ENCODE measurements at regions not wholly inside any gene's neighbourhood (a gene's known extent, or its start where the extent isn't known, plus 50 kb on each side); places are given as distances from the start of the nearest gene placed in this dataset.
"Not testable (repeated sequence)": the region's sequence is repeated elsewhere in the genome, so short reads cannot be mapped to it uniquely, and the experiment has no call there.

DNA sequence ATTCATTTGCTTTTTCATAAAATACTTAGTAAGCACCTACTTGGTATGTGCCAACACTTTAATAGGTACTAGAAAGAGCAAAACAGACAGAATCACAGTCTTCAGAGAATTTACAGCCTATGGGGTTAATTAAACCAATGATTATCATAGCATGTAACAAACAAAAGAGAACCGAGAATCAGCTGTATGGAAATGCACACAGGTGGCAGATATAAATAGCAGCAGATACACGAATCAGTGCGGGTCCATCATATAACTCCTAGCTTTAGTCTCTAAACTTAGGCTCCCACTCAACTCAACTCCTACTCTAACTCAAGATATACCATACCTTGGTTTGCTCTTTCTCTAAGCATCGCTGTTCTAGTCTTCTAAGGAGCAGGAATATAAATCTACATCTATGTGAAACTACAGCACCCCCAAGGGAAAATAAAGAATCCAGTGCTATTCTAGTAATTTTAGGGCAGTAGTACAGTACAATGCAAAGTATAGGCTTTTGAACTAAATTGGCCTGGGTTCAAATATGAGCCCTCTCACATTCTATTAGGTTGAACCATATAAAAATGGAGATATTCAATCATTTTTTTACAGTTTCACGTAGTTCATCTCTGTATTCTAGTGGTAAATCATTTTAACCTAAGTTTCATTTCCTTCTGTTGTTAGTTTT, 108.5 kb upstream of the NBPF9 start:
- not testable (repeated sequence) for H3K4me1 ChIP-seq (ENCODE audit: control insufficient read depth in 1 of 2, low read depth in 2 of 2); ATAC-seq (ENCODE audit: insufficient number of reproducible peaks, low FRiP score, low read depth); H3K4me3 ChIP-seq; H3K27me3 ChIP-seq (replicated peaks; ENCODE audit: insufficient read depth); H3K9me3 ChIP-seq; H3K36me3 ChIP-seq; DNase-seq (ENCODE audit: low spot score)
- peak overlapping the region in 1 of 2 donors; percentile 44 for H3K27ac ChIP-seq

DNA sequence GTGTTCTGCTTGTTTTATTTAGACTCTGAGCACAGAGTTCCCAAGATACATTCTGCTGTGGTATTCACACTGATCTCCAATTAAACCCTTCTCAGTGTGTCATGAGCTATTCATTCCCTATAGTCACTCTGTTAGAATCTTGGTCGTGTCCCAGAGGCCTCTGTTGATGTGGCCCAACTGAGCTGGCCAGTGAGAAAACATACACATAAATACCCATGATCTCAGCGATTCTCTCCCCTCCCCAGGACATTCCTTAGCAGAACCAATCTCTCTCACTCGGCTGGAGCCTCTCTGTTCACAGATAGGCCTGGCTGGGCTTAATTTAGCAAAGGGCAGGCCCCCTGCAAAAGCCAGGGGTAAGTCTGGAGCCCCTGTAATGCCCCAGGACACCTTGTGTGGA, 109.6 kb upstream of the NBPF9 start:
- not testable (repeated sequence) for H3K36me3 ChIP-seq; DNase-seq (ENCODE audit: low spot score); H3K27ac ChIP-seq; H3K9me3 ChIP-seq; H3K27me3 ChIP-seq (replicated peaks; ENCODE audit: insufficient read depth); H3K4me3 ChIP-seq; H3K4me1 ChIP-seq (ENCODE audit: control insufficient read depth in 1 of 2, low read depth in 2 of 2)
- peak; percentile 86 for ATAC-seq (ENCODE audit: insufficient number of reproducible peaks, low FRiP score, low read depth)

DNA sequence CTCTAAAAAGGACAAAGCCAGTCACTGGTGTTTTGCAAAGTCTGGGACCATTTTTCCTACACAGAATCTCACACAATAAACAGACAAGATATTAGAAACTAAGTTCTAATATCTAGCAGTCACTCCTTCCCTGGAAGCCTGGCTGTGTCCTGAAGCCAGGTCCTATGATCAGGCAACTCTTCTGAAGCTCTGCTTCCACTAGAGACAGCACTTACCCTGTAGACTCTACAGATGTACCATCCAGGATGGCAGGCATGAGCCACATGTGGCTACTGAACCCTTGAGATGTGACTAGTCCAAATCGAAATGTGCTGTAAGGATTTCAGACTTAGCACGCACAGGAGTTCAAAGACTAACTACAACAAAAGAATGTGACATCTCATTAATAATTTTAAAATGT, 110.3 kb upstream of the NBPF9 start:
- not testable (repeated sequence) for DNase-seq (ENCODE audit: low spot score); ATAC-seq (ENCODE audit: insufficient number of reproducible peaks, low FRiP score, low read depth); H3K27me3 ChIP-seq (replicated peaks; ENCODE audit: insufficient read depth); H3K4me1 ChIP-seq (ENCODE audit: control insufficient read depth in 1 of 2, low read depth in 2 of 2); H3K36me3 ChIP-seq; H3K27ac ChIP-seq; H3K9me3 ChIP-seq; H3K4me3 ChIP-seq

DNA sequence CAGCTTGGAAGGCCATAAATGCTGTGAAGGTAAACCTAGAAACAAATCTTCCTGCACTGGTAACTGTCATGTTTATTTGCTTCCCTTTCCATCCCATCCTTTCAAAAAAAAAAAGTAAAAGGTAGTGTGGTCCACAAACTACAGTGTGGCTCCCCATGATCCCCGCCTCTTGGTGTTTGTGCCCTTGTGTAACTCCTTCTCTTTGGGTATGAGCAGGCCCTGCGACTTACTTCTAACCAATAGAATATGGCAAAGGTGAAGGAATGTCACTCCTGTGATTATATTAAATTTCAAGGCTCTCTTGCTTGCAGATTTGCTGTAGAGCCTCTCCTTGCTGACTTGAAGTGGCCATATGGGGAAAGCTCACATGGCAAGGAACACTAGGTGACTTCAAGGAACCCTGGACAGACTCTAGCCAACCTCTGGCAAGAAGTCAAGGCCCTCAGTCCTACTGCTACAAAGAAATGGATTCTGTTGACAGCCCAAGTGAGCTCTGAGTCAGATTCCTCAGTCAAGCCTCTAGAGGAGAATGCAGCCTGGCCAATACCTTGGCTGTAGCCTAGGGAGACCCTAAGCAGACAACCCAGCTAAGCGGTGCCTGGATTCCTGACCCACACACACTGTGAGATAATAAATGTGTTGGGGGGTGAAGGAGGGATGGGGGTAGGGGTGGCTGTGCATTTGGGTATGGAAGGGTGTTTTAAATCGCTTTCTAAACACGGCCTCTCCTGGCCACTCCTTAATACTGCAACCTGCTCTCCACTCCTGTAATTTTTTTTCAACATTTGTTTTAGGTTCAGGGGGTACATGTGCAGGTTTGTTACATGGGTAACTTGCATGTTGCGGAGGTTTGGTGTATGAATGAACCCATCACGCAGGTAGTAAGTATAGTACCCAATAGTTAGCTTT, 115.0 kb upstream of the NBPF9 start:
- not testable (repeated sequence) for ATAC-seq (ENCODE audit: insufficient number of reproducible peaks, low FRiP score, low read depth); H3K4me1 ChIP-seq (ENCODE audit: control insufficient read depth in 1 of 2, low read depth in 2 of 2); H3K36me3 ChIP-seq; H3K9me3 ChIP-seq; H3K27me3 ChIP-seq (replicated peaks; ENCODE audit: insufficient read depth); H3K4me3 ChIP-seq
- peak overlapping the region in 1 of 2 donors; percentile 47 for H3K27ac ChIP-seq
- peak; percentile 21 for DNase-seq (ENCODE audit: low spot score)

DNA sequence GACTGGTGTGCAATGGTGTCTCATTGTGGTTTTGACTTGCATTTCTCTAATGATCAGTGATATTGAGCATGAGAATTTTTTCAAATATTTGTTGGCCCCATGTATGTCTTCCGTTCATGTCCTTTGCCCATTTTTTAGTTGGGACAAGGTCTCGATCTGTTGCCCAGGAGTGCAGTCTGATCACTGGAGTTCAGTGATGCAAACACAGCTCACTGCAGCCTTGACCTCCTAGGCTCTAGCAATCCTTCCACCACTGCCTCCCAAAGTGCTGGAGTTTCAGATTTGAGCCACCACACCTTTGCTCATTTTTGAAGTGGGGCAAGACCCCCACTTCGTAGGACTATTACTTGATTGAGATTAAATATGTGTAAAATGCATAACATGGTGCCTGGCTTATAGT, 116.2 kb upstream of the NBPF9 start:
- not testable (repeated sequence) for H3K4me1 ChIP-seq (ENCODE audit: control insufficient read depth in 1 of 2, low read depth in 2 of 2); DNase-seq (ENCODE audit: low spot score); H3K36me3 ChIP-seq; H3K27ac ChIP-seq; H3K9me3 ChIP-seq; H3K27me3 ChIP-seq (replicated peaks; ENCODE audit: insufficient read depth); ATAC-seq (ENCODE audit: insufficient number of reproducible peaks, low FRiP score, low read depth); H3K4me3 ChIP-seq

DNA sequence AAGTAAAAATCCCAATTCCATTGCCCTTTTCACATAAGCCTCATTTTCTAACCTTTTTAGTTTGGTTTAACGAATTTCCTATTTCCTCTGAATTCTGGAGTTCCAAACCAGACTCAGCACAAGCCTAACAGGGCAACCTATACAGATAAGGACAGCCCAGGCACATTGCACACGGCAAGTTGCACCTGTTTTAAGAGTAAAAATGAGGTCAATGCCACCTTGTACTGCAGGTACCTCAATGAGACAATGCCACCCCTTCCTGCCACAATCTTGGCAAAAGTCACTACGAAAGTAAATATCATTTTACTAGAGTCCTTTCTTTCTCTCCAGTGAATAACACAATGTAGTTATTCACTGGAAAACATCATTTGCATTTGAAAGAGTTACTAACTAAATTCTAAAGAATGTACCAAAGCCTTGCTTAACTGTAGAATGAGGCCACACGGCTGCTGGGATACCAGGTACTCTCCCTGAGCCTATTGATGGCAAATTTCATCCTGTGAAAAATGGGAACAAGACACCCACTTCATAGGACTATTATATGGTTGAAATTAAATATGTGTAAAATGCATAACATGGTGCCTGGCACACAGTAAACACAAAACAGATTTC, 117.2 kb upstream of the NBPF9 start:
- not testable (repeated sequence) for H3K4me1 ChIP-seq (ENCODE audit: control insufficient read depth in 1 of 2, low read depth in 2 of 2); H3K9me3 ChIP-seq; H3K27ac ChIP-seq; H3K4me3 ChIP-seq; H3K27me3 ChIP-seq (replicated peaks; ENCODE audit: insufficient read depth); DNase-seq (ENCODE audit: low spot score); ATAC-seq (ENCODE audit: insufficient number of reproducible peaks, low FRiP score, low read depth); H3K36me3 ChIP-seq

DNA sequence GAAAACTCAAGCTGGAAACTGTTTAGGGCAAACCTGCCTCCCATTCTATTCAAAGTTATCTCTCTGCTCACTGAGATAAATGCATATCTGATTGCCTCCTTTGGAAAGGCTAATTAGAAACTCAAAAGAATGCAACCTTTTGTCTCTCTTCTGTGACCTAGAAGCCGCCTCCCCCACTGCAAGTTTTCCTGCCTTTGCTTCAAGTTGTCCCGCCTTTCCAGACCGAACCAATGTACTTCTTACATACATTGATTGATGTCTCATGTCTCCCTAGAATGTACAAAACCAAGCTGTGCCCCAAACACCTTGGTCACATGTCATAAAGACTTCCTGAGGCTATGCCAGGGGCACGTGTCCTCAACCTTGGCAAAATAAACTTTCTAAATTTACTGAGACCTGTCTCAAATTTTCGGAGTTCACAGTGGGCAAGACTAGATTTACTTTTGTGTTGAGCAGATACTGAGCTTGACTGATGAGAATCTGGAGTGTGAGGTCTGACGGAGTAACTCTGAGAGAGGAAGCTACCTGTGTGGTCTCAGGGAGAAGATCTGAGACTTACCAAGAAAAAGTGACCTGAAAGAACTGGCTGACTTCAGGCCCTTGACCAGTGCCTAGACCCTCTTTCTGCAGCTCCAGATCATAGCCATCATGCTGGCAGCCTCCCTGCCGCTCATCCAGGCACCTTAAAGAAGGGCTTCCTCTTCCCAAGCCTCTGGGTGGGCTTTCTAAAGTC, 124.7 kb upstream of the NBPF9 start:
- ATAC-seq (ENCODE audit: insufficient number of reproducible peaks, low FRiP score, low read depth); DNase-seq (ENCODE audit: low spot score); H3K4me3 ChIP-seq; H3K27me3 ChIP-seq (replicated peaks; ENCODE audit: insufficient read depth); H3K36me3 ChIP-seq; H3K4me1 ChIP-seq (ENCODE audit: control insufficient read depth in 1 of 2, low read depth in 2 of 2); H3K9me3 ChIP-seq: not testable (repeated sequence)
- peak overlapping the region; percentile 79 to 87 for H3K27ac ChIP-seq

DNA sequence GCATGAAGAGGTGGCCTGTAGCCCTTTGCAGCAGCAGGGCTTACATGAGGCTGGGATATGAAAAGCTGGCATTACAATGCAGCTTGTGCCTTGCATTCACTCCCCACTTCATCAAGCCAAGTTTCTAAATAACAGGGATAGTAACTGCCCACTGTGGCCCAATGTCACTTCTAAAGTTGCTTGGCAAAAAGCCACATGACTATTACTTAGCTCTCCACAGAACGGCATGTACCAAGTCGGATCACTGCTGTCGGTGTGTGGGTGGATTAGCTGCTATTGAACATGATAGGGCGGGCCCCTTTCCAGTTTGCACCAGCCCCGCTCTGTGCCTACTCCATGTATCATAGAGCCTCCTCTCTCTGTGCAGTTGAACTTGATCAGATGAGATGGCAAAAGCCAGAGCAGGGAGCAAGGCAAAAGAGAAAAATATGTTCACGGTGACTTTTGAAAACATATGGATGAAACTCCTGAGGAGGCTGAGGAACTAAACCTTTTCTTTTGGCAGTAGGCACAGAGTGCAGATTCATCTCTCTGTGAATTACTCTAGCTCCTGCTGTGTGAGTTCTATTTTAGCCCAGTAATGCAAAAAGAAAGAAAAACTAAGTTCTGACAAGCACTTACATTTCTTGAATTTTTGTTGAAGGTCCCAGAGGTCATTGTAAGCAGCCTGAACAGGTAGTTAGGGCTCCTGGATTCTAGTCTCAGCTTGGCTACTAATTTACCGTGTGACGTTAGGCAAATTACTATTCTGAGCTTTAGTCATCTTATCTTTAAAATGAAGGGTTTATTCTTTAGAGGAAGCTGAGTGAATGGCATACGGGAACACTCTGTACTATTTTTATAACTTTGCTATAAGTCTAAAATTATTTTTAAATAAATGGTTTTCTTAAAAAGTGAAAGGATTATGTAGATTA, 125.6 kb upstream of the NBPF9 start:
- H3K4me1 ChIP-seq (ENCODE audit: control insufficient read depth in 1 of 2, low read depth in 2 of 2); DNase-seq (ENCODE audit: low spot score); H3K27me3 ChIP-seq (replicated peaks; ENCODE audit: insufficient read depth); H3K36me3 ChIP-seq; H3K4me3 ChIP-seq; H3K9me3 ChIP-seq: not testable (repeated sequence)
- peak; percentile 99 for ATAC-seq (ENCODE audit: insufficient number of reproducible peaks, low FRiP score, low read depth)
- peak overlapping the region; percentile 79 to 87 for H3K27ac ChIP-seq

DNA sequence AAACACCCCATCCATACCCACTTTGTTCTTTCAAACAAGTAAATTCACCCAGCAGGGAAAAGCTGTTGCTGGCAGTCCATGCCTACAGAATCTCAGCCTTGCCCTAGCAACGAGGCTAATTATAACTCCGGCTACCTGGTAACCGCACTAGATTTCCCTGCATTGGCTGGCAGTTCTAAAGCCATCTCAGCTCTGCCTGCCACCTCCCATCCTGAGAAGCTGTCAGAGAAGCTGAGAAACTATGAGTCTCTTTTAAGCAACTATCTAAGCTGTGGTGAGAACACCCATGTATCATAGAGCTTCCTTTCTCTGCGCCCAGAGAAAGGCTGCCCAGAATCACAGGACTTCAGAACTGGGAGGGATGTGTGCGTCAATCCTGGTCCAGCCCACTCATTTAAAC, 126.5 kb upstream of the NBPF9 start:
- H3K36me3 ChIP-seq; H3K27me3 ChIP-seq (replicated peaks; ENCODE audit: insufficient read depth); H3K4me1 ChIP-seq (ENCODE audit: control insufficient read depth in 1 of 2, low read depth in 2 of 2); H3K4me3 ChIP-seq; H3K9me3 ChIP-seq; DNase-seq (ENCODE audit: low spot score): not testable (repeated sequence)
- peak overlapping the region; percentile 68 to 79 for H3K27ac ChIP-seq
- peak; percentile 82 for ATAC-seq (ENCODE audit: insufficient number of reproducible peaks, low FRiP score, low read depth)

DNA sequence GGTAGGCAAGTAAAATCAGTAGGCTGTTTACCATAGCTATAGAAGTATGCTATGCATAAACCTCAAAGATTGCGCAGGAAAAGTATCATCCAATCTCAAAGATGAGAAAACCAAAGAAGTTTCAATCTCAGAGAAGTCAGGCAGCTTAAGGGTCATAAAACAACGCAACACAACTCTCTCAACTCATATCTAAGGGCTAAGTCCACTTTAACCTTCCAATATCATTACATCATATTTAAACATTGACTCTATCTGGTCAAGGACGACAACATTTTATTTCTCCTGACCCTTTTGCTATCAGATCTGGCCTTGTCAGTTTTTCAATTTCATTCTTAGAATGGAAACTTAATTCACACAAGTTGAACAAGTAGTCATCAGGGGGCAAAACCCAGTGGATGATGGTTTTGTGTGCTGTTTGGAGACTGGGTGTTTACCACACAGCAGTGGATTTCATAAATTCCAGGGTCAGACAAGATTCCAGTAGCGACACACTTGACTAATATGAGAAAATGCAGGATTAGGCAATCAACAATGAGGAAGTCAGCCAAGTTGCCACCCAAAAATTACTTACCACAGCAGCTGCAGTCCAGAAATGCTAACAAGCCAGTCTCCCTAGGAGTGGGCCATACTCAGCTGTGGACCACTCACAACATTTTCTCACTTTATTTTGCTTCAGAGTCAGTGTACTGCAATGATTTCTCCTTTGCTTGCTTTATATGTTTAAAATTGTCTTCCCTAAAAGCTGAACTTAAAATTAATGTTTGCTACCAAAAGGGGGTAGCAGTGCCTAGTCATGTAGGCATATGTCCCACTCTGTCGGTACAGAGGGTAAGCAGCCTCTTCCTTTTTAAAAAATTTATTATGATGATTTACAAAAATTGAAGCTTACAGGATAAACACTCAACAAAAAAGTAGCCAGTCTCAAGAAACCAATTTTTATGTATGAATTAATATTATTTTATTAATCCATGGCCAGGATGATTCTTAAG, 131.9 kb upstream of the NBPF9 start:
- H3K27ac ChIP-seq; DNase-seq (ENCODE audit: low spot score); H3K4me3 ChIP-seq; H3K4me1 ChIP-seq (ENCODE audit: control insufficient read depth in 1 of 2, low read depth in 2 of 2); H3K9me3 ChIP-seq; H3K27me3 ChIP-seq (replicated peaks; ENCODE audit: insufficient read depth); H3K36me3 ChIP-seq: not testable (repeated sequence)
- ATAC-seq (ENCODE audit: insufficient number of reproducible peaks, low FRiP score, low read depth): peak; percentile 63

Measured in thoracic aorta (tissue), 2 donors.